Putamen (tissue), 1 donor: ENCODE measurements at regions not wholly inside any gene's neighbourhood (a gene's known extent, or its start where the extent isn't known, plus 50 kb on each side); places are given as distances from the start of the nearest gene placed in this dataset.

Experiments
- DNase-seq: peaks from one replicate; pipeline ENCODE4 v3.0.0-alpha.2; 2016; ENCODE audit warnings: low spot score

- DNase-seq = peak; percentile 26
Measured at GRCh38 chr3:43894176-43895049, 203.7 kb downstream of the ABHD5 start.

DNA sequence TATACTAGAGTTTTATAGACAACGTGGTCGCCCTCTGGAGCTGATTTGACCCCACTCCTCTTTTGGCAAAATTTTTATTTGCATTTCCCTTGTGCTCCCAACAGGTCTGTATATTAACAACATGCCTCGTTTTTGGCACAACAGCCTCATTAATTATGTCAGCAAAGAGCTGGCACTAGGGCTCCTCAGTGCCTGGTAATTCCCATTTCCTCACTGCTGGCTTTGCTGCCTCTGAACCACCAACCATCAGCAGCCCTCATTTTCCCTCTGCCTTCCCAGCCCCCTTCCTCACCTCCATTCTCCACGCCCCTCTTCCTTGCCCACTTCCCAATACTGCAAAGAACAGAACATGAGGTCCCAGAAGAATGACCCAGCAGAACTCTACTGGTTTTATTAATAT, 204.8 kb downstream of the ABHD5 start:
- DNase-seq = no peak

DNA sequence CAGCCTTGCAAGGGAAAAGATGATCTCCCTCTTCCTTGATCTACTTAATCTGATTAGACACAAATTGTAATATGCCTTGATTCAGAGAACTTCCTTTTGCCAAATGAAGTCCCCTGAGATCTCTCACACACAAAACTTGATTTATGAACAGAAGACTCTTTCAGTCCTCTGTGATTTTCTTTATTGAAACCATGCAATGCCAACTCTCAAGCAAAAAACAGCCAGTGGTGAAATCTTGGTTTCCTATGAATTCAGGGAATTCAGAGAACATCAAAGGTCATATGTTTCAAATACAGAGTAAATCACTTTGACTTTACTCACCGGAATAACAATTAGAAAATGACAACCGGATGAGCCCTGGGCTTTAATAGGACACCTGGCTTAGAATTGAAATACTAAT, 211.7 kb downstream of the ABHD5 start:
- no peak for DNase-seq

DNA sequence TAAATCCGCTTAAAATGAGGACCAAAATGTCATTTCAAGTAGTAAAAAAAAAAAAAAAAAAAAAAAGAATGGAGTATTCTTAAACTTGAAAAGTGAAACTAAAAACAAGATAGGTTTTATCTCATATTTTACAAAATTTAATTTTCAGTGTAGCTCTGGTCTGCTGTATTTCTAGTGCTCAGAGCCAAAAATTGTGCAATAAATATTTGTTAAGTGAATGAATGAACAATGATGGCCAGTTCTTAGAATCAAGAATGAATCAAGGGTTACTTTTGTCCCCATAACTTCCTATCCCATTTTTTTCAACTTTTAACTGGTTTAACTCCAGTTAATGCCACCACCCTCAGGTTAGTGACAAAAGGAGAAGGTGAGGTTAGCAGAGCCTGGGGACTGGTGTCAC, 214.4 kb downstream of the ABHD5 start:
- DNase-seq = no peak

- no peak for DNase-seq
Measured at GRCh38 chr3:43906849-43907507, 216.2 kb downstream of the ABHD5 start.

GRCh38 chr3:43907508-43907858, 216.7 kb downstream of the ABHD5 start:
- DNase-seq = no peak

DNA sequence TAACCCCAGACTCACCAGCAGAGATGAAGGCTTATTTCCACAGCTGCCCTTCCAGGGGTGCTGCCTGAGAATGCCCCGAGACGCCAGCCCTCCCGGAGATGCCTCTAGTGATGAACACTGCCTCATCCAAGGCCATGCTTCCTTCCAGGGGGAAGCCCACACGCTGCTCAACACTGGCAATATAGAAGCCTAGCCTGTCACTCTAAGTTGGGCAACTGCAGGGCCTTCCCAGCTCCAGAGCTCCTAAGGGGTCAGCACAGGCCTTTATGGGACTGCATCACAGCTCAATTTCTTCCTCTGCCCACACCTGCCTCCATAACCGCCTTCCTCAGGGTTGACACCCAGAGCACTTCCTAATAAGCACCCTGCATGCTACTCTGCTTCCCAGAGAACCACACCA, 217.7 kb downstream of the ABHD5 start:
- DNase-seq = no peak

- no peak for DNase-seq
Measured at GRCh38 chr3:43909149-43909548, 218.4 kb downstream of the ABHD5 start.

DNA sequence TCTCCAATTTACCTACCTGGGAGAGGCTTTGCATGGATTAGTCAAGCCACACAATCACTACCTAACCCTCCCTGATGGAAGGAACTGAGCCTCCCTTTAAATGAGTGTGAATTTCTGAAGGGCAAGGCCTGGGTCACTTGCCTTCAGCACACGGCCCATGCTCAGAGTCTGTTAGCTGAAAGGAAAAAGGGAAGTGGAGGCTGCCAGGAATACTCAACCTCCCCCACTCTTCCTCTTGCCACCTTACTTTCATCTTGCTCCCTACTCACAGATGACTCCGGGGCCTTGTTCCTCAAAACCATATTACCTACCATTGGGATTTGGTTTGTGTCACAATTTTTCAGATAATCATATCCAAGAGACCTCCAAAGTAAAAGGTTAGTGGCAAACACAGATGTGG, 220.0 kb downstream of the ABHD5 start:
- no peak for DNase-seq

- DNase-seq = no peak
Measured at GRCh38 chr3:43913036-43913948, 222.6 kb downstream of the ABHD5 start.

DNA sequence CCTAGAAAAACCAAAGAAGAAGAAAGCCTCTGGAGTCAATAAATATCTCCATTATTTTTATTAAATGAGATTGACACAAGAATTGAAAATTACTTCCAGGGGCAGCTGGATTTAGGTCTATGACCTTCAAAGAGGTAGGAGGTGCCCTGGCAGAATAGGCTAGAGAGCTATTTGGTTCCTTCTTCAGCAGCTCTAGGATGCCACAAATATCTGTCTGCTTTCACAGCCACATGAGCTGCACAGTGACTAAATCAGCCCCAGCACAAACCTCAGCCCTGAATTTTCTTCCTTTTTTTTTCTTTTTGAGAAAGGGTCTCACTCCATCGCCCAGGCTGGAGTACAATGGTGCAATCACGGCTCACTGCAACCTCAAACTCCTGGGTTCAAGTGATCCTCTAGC, 223.5 kb downstream of the ABHD5 start:
- no peak for DNase-seq

- no peak for DNase-seq
Measured at GRCh38 chr3:43915546-43915945, 224.8 kb downstream of the ABHD5 start.

DNA sequence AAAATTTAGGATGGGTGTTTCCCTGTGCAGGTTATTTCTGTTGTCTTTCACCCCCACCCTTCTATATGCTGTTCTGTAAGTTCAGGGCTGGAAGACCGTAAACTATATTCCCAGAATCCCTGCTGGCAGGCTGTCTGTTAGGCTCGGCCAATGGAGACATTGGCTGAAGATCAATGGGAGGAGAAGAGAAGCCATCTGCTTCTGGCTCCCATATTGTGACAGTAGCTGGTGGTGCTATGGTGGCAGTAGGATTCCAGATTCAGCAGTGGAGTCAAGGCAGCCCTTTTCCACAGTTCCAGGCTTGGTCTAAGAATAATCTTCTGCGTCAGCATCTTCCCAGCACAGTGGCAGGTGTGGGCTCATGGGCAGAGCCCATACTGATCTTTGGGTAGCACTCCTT, 226.6 kb downstream of the ABHD5 start:
- DNase-seq = no peak

DNA sequence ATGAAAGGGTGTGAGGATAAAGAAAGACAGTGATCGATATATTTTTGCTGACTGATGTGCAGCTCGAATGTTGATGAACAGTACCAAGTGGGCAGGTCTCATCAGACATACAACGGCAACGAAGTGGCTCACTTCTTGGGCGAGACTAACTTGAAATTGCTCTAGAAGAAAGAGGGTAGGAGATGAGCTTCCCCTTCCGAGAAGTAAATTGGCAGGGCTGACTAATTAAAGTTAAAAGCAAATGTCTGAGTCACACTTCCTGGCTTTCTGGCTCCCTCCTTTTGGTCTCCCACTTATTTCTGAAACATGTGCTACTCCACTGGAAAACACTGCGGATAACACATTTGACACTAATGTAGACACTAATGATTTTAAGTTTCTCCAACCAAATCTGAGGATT, 228.3 kb downstream of the ABHD5 start:
- DNase-seq = no peak

GRCh38 chr3:43921056-43921648, 230.4 kb downstream of the ABHD5 start:
- DNase-seq = no peak

GRCh38 chr3:43922374-43922773, 231.6 kb downstream of the ABHD5 start:
- DNase-seq = no peak

DNA sequence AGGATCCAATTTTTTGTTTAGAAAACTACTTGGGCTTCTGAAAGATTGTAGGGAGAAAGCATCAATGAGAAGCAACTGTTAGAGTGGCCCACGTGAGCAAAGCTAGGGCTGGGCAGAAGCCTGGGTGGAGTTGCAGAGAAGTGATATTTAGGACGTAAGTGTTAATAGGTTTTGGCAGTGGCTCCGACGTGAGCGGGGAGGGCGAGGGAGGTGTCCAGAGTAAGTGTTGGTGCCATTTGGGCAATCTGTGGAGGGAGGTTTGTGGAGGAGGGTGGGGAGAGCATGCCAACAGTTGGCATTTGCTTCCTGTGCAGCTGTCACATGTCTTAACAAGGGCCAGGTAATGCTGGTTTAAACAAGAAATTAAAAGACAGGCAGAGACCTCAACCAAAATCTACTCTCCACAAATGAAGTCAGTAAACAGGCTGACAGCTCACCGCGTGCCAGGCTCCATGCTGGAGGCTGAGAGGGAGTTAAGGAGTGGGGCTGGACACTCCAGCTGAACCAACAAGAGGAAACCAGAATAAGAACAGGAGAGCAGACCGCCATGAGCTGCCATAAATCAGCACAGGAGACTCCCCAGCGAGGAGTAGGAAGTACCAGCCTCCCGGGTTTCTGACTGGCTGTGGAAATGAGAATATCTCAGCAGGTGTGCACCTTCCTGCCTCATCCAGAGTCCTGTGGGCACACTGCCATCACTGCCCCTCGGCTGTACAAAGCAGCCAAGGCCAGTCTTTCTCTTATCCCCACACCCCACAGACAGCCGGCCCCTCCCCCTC, 232.6 kb downstream of the ABHD5 start:
- DNase-seq = no peak

- no peak for DNase-seq
Measured at GRCh38 chr3:43926055-43926454, 235.3 kb downstream of the ABHD5 start.

DNA sequence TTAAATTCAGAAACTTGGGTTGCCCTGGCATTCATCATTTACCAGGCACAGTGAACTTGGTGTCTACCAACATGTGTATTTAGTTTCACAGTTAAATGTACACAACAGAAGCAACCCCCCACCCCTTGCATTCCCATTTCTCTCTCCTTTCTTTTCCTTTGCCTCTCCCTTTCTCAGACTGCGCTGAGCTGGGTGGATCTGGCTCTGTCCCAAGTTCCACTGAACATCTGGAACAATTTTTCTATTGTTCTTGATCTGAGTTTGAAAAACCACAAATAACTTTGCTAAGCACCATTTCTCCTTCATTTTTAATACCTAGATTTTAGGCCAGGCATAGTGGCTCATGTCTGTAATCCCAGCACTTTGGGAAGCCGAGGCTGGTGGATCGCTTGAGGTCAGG, 242.2 kb downstream of the ABHD5 start:
- no peak for DNase-seq

- no peak for DNase-seq
Measured at GRCh38 chr3:43948013-43948412, 257.3 kb downstream of the ABHD5 start.

DNA sequence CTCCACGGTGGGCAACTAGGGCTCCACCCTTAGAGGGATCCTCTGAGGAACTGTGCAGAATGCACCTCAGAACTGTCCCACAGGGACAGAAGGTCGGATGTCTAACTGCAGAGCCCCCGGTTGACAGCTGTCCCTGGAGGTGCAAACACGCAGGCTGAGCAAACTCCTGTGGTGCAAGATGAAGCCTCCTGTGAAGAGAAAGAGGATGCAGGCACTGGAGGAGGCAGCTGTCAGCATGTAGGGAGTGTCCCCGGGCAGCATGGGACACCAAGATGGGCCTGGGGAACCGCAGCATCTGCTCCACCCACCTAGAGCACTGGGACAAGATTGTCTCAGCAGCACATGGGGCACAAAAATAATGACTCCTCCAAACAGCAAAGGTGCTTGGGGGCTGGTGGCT, 258.9 kb downstream of the ABHD5 start:
- no peak for DNase-seq
